GM12801 (cell line): ENCODE measurements at regions not wholly inside any gene's neighbourhood (a gene's known extent, or its start where the extent isn't known, plus 50 kb on each side); places are given as distances from the start of the nearest gene placed in this dataset.

Experiments used
- TF ChIP-seq, protein P1 (sequence below): IDR thresholded peaks from one replicate; pipeline ENCODE4 v1.5.1; 2011; ENCODE audit warnings: control low read depth; ENCODE audit not compliant: insufficient read length; ENCODE audit errors: extremely low read depth

GRCh38 chr13:104318121-104318520 is 1251.9 kb upstream of the SLC10A2 start:
- TF ChIP-seq, protein P1, sequence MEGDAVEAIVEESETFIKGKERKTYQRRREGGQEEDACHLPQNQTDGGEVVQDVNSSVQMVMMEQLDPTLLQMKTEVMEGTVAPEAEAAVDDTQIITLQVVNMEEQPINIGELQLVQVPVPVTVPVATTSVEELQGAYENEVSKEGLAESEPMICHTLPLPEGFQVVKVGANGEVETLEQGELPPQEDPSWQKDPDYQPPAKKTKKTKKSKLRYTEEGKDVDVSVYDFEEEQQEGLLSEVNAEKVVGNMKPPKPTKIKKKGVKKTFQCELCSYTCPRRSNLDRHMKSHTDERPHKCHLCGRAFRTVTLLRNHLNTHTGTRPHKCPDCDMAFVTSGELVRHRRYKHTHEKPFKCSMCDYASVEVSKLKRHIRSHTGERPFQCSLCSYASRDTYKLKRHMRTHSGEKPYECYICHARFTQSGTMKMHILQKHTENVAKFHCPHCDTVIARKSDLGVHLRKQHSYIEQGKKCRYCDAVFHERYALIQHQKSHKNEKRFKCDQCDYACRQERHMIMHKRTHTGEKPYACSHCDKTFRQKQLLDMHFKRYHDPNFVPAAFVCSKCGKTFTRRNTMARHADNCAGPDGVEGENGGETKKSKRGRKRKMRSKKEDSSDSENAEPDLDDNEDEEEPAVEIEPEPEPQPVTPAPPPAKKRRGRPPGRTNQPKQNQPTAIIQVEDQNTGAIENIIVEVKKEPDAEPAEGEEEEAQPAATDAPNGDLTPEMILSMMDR = no peak

DNA sequence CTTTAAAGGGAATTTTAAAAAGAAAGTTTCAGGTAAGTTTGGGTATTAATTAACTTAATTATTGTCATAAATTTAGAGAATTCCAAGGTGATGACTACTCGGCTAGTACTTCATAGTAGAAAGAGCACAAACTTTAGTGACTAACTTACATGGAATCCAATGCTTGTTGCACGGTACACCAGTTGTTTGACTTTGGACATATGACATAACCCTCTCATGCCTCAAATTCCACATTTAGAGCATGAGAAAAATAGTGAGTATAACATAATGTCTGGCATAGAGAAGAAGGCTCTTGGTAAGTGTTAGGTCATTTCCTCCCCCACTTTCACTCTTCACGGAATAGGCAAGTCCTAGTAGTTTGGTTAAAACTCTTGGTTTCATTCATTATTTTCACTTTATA is 1249.4 kb upstream of the SLC10A2 start:
- TF ChIP-seq, protein P1 = no peak

GRCh38 chr13:104314926-104315535 is 1248.8 kb upstream of the SLC10A2 start:
- TF ChIP-seq, protein P1 = no peak

GRCh38 chr13:104314321-104314720 is 1248.1 kb upstream of the SLC10A2 start:
- TF ChIP-seq, protein P1 = no peak

- TF ChIP-seq, protein P1 = no peak
Measured at GRCh38 chr13:104310861-104311260, 1244.6 kb upstream of the SLC10A2 start.

- TF ChIP-seq, protein P1 = no peak
Measured at GRCh38 chr13:104309431-104309830, 1243.2 kb upstream of the SLC10A2 start.

DNA sequence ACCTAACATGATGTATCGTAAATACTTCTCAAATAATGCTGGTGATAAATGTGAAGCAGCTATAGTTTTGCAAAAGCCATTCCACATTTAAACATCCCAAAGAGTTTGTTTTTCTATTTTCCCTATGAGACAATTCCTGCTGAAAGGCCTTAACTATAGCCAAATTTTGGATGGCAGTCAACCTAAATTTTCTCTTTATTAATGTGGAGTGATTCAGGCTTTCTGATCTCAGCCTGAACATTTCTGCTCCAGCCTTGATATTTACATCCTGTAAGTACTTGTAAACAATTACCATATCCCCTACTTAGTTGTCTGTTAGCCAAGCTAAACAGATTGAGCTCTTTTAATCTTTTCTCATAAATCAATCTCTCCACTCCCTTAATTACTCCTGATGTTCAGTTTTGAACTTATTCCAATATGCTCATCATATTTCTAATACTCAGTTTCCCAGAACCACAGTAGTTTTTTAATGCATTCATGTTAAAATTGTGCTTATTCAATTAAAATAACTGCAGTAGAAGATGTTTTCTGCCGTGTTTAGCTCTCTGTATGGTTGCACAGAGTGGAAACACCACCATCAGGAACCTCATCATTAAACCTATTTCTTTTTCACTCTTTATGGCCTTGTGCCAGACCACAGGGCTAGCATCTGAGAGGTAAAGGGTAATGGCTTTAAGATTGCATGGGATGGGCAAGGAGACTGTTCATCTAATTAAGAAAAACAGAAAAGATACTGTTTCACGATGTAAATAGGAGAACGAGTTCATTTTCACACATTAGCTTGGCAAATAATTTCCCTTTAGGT is 1235.2 kb upstream of the SLC10A2 start:
- TF ChIP-seq, protein P1 = no peak
